Pancreas (tissue), 10 donors: ENCODE measurements at regions not wholly inside any gene's neighbourhood (a gene's known extent, or its start where the extent isn't known, plus 50 kb on each side); places are given as distances from the start of the nearest gene placed in this dataset.

Experiments
- ATAC-seq, 4 donors: fragments of 200-7000 bp; cut with Tn5 transposase; one replicate each; pipeline versions ENCODE4 v1.8.0 to v1.9.1; 2020; ENCODE audit warnings: mild to moderate bottlenecking in 4 of 4, moderate library complexity in 4 of 4
- DNase-seq, 6 donors: peaks; one replicate each; pipeline ENCODE4 v3.0.0-alpha.2; 2020
- FAIRE-seq: peaks from 2 replicates; lab custom pipeline; 2012; peaks lifted over from hg19 to GRCh38; lab: Jason Lieb, UNC
- H3K27ac ChIP-seq, 4 donors: fragments of 200-600 bp; sonication (generic); 1 replicate in 3 of 4; 2 replicates in 1 of 4; pipeline versions ENCODE4 v1.5.0 to v1.8.0; 2020
- H3K27me3 ChIP-seq, 4 donors: fragments of 200-600 bp; one replicate each; pipeline ENCODE4 v1.8.0; 2021
- H3K36me3 ChIP-seq, 3 donors: fragments of 200-600 bp; sonication (generic) in 1 of 3; one replicate each; pipeline versions ENCODE4 v1.5.0 to v1.8.0; 2020 to 2021
- H3K4me1 ChIP-seq, 3 donors: fragments of 200-600 bp; one replicate each; pipeline ENCODE4 v1.8.0; 2021
- H3K4me3 ChIP-seq, 4 donors: fragments of 200-600 bp; sonication (generic) in 2 of 4; one replicate each; pipeline versions ENCODE4 v1.5.0 to v1.8.0; 2020 to 2021
- H3K9me3 ChIP-seq, 4 donors: fragments of 200-600 bp; one replicate each; pipeline ENCODE4 v1.8.0; 2021
- WGBS, 2 donors: extraction: QIAGEN DNeasy Blood & Tissue Kit; methylation state at CpG; one replicate each; pipeline ENCODE4 v1.1.7; 2013; 5-methylcytosine and 5-hydroxymethylcytosine counted together
- intact Hi-C, 3 donors: fragments of 100-400 bp; cut with DNase I; formaldehyde crosslinking; loops; one replicate each; pipeline versions ENCODE4 v1.11.1 to v1.14.2; 2022
- TF ChIP-seq, protein P1 (sequence below), 4 donors: fragments of 200-600 bp; sonication (generic) in 3 of 4; IDR thresholded peaks; one replicate each; pipeline versions ENCODE4 v1.5.0 to v1.8.0; 2021; ENCODE audit warnings: antibody characterized with exemption in 4 of 4
- donor health status: healthy with polysubstance abuse.
- donor health status: DM: no; HTN: no; CAD: no; lungs with moderate emphysema.
- donor health status: DM: no; HTN: no; CAD: no.
- donor health status: control.
- donor health status: control.
- donor health status: Bipolar disorder and iron deficiency.
- donor health status: DM: yes; HTN: yes; CAD: no.
- donor health status: DM: no; HTN: no; CAD: no.
- donor health status: DM: no; HTN: no; CAD: no.
- donor health status: DM: yes; HTN: yes; CAD: no.

- Histone ChIP-seq H3K4me1 (no peaks in the 10 kb centered on the region), H3K27ac (no peak overlapping the region), H3K4me3 (no peak overlapping the region), H3K9me3 (no peaks in the 10 kb centered on the region), H3K27me3 (peaks cover 0 to 18% (median 3%) of the 10 kb centered on the region in 4 donors), H3K36me3 (no peaks in the 10 kb centered on the region)
- WGBS, 2 donors = 72 to 73% methylated on average over 16 of the region's 16 CpGs
- no peak for DNase-seq
- TF ChIP-seq, protein P1, sequence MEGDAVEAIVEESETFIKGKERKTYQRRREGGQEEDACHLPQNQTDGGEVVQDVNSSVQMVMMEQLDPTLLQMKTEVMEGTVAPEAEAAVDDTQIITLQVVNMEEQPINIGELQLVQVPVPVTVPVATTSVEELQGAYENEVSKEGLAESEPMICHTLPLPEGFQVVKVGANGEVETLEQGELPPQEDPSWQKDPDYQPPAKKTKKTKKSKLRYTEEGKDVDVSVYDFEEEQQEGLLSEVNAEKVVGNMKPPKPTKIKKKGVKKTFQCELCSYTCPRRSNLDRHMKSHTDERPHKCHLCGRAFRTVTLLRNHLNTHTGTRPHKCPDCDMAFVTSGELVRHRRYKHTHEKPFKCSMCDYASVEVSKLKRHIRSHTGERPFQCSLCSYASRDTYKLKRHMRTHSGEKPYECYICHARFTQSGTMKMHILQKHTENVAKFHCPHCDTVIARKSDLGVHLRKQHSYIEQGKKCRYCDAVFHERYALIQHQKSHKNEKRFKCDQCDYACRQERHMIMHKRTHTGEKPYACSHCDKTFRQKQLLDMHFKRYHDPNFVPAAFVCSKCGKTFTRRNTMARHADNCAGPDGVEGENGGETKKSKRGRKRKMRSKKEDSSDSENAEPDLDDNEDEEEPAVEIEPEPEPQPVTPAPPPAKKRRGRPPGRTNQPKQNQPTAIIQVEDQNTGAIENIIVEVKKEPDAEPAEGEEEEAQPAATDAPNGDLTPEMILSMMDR (IDR thresholded peaks at IDR 0.05) = no peak
- ATAC-seq = no peak
- intact Hi-C loops = no loop called here
- FAIRE-seq = no peak
Measured at GRCh38 chr10:129277841-129278240, 189.2 kb upstream of the MGMT start.

GRCh38 chr10:129278686-129279085 lies 188.4 kb upstream of the MGMT start:
- Histone ChIP-seq H3K27me3 (peaks cover 0 to 18% (median 3%) of the 10 kb centered on the region in 4 donors), H3K9me3 (no peaks in the 10 kb centered on the region), H3K36me3 (no peaks in the 10 kb centered on the region), H3K27ac (no peak overlapping the region), H3K4me1 (no peaks in the 10 kb centered on the region), H3K4me3 (no peak overlapping the region)
- ATAC-seq = no peak
- no peak for DNase-seq
- WGBS, 2 donors = 64 to 76% methylated on average over 3 of the region's 3 CpGs
- TF ChIP-seq, protein P1 (IDR thresholded peaks at IDR 0.05) = no peak
- no peak for FAIRE-seq
- intact Hi-C loops = no loop called here

DNA sequence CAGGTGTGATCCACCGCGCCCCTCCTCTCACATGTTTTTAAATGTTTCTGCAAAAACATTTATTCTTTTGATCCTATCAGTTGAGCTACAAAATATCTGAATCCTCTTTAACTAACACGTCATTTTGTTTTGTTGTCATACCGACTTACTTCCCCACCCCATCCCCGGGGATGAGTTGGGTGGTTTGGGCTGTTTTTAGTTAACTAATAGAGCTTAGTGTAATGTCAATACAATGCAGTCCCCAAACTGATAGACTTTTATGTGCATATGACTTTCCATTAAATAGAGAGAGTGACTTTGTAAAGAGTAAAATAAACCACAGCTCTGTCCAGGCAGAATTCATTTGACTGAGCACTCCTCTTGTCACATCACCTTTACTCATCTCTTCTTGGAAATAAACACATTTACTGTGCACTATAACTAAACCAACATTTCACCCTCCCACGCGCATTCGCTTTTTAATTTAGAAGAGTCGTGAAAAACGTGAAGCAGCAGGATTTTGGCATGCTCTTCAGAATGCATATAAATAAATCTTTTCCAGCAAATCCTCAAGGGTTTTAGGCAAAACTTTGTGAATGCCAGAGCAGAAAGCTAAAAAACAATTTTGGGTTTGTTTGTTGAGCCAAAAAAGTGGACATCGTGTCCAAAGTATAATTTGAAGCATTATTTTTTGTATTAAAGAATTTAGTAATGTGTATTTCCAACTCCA lies 187.4 kb upstream of the MGMT start:
- no peak overlapping the region for H3K27ac ChIP-seq
- no peaks in the 10 kb centered on the region for H3K36me3 ChIP-seq
- ATAC-seq (no peak), DNase-seq (no peak), FAIRE-seq (no peak)
- intact Hi-C loops = no loop called here
- no peaks in the 10 kb centered on the region for H3K4me1 ChIP-seq
- 64 to 73% methylated on average over 11 of the region's 11 CpGs for WGBS, 2 donors
- peaks cover 0 to 18% (median 3%) of the 10 kb centered on the region in 4 donors for H3K27me3 ChIP-seq
- TF ChIP-seq, protein P1 (IDR thresholded peaks at IDR 0.05) = no peak
- H3K9me3 ChIP-seq = no peaks in the 10 kb centered on the region
- no peak overlapping the region for H3K4me3 ChIP-seq

DNA sequence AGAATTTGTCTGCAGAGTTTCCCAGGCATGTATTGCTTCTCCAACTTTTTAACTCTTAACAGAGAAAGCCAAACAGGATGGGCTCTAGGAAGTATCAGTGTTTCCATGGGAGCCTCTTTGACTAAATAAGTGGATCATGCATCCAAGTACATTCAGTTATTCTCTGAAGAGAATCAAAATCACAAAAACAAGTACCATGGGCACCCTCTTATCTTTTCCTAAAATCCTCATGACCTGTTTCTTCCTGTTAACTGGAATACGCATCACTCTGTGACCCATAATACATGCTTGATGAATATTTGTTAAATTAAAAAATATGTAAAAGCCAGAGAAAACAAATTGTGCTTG lies 186.9 kb upstream of the MGMT start:
- ATAC-seq = no peak
- H3K9me3 ChIP-seq = no peaks in the 10 kb centered on the region
- FAIRE-seq = no peak
- intact Hi-C loops = no loop called here
- TF ChIP-seq, protein P1 (IDR thresholded peaks at IDR 0.05) = no peak
- WGBS, 2 donors = 62 to 79% methylated on average over 1 of the region's 1 CpG
- H3K4me3 ChIP-seq = no peak overlapping the region
- H3K4me1 ChIP-seq = no peaks in the 10 kb centered on the region
- DNase-seq = no peak
- peaks cover 0 to 18% (median 3%) of the 10 kb centered on the region in 4 donors for H3K27me3 ChIP-seq
- H3K36me3 ChIP-seq = no peaks in the 10 kb centered on the region
- H3K27ac ChIP-seq = no peak overlapping the region

- no peak overlapping the region for H3K4me3 ChIP-seq
- no peak for FAIRE-seq
- DNase-seq = no peak
- no peak for ATAC-seq
- TF ChIP-seq, protein P1 (IDR thresholded peaks at IDR 0.05) = no peak
- H3K36me3 ChIP-seq = no peaks in the 10 kb centered on the region
- intact Hi-C loops = no loop called here
- H3K9me3 ChIP-seq = no peaks in the 10 kb centered on the region
- WGBS, 2 donors = 35 to 37% methylated on average over 3 of the region's 3 CpGs
- H3K4me1 ChIP-seq = no peaks in the 10 kb centered on the region
- H3K27ac ChIP-seq = no peak overlapping the region
- peaks cover 0 to 18% (median 3%) of the 10 kb centered on the region in 4 donors for H3K27me3 ChIP-seq
Measured at GRCh38 chr10:129280908-129281586, 186.0 kb upstream of the MGMT start.
